ENCODE measurements at regions not wholly inside any gene's neighbourhood (a gene's known extent, or its start where the extent isn't known, plus 50 kb on each side); places are given as distances from the start of the nearest gene placed in this dataset.

DNA sequence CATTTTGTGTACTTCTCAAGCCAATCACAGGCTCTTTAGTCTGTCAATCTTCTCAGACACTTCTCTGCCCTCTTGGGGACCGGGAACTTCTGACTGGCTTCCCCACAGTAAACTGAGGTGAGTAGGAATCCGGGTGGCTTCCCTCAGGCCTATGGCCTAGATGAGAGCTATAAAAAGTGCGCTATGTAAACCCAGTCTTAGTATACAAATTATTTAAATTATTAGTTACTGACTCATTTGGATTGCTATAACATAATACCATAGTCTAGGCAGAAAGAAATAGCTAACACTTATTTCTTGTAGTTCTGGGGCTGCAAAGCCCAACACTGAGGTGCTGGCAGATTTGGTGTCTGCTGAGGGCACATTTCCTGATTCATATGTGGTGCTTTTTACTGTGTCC is 109.2 kb upstream of the MCHR2 start:
- Histone ChIP-seq H3F3A (ENCODE audit: insufficient read depth, low read length, poor library complexity, severe bottlenecking) (no peaks in the 10 kb centered on the region), H3K4me3 (ENCODE audit: low read length) (no peak overlapping the region)

GRCh38 chr6:100101644-100102043 is 107.6 kb upstream of the MCHR2 start:
- Histone ChIP-seq H3K9me3 (ENCODE audit: low read length) (no peaks in the 10 kb centered on the region), H3K27ac (ENCODE audit: low read length) (no peak overlapping the region), H3K4me2 (ENCODE audit: low read length) (no peak overlapping the region), H3K27me3 (ENCODE audit: insufficient read depth, low read depth, low read length) (no peaks in the 10 kb centered on the region), H3F3A (ENCODE audit: insufficient read depth, low read length, poor library complexity, severe bottlenecking) (no peaks in the 10 kb centered on the region), H3K9ac (ENCODE audit: low read length) (no peak overlapping the region), H3K9me2 (ENCODE audit: insufficient read depth, low read length) (no peaks in the 10 kb centered on the region), H4K20me1 (ENCODE audit: insufficient read depth) (no peaks in the 10 kb centered on the region), H3K4me3 (ENCODE audit: low read length) (no peak overlapping the region), H2AFZ (ENCODE audit: low read depth, low read length) (no peak overlapping the region), H3K36me3 (ENCODE audit: insufficient read depth, low read length) (no peaks in the 10 kb centered on the region), H3K79me2 (replicated peaks; ENCODE audit: insufficient read depth, low read length) (no peaks in the 10 kb centered on the region)
- TF ChIP-seq TAF1 (IDR thresholded peaks at IDR 0.05; ENCODE audit: low read depth), result no peak
- no peak for TF ChIP-seq REST (IDR thresholded peaks at IDR 0.05; ENCODE audit: borderline replicate concordance)
- TF ChIP-seq EP300 (conservative IDR thresholded peaks at IDR 0.05; ENCODE audit: poor library complexity, severe bottlenecking), result no peak
- TF ChIP-seq, protein P1, sequence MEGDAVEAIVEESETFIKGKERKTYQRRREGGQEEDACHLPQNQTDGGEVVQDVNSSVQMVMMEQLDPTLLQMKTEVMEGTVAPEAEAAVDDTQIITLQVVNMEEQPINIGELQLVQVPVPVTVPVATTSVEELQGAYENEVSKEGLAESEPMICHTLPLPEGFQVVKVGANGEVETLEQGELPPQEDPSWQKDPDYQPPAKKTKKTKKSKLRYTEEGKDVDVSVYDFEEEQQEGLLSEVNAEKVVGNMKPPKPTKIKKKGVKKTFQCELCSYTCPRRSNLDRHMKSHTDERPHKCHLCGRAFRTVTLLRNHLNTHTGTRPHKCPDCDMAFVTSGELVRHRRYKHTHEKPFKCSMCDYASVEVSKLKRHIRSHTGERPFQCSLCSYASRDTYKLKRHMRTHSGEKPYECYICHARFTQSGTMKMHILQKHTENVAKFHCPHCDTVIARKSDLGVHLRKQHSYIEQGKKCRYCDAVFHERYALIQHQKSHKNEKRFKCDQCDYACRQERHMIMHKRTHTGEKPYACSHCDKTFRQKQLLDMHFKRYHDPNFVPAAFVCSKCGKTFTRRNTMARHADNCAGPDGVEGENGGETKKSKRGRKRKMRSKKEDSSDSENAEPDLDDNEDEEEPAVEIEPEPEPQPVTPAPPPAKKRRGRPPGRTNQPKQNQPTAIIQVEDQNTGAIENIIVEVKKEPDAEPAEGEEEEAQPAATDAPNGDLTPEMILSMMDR (IDR thresholded peaks at IDR 0.05; ENCODE audit: poor library complexity, severe bottlenecking), result no peak
- no peak for TF ChIP-seq RAD21 (conservative IDR thresholded peaks at IDR 0.05)
- no peak for TF ChIP-seq EZH2 (IDR thresholded peaks at IDR 0.05; ENCODE audit: borderline replicate concordance, insufficient read depth, low read length, poor library complexity, severe bottlenecking)
- TF ChIP-seq POLR2AphosphoS5 (IDR thresholded peaks at IDR 0.05), result no peak
- no peak for TF ChIP-seq SMC3 (conservative IDR thresholded peaks at IDR 0.05; ENCODE audit: poor library complexity)
- TF ChIP-seq MXI1 (conservative IDR thresholded peaks at IDR 0.05; ENCODE audit: poor library complexity, severe bottlenecking), result no peak

More for the DNA sequence above, 109.2 kb upstream of the MCHR2 start:
- Histone ChIP-seq H3K9ac (ENCODE audit: low read length) (no peak overlapping the region), H3K27me3 (ENCODE audit: insufficient read depth, low read depth, low read length) (no peaks in the 10 kb centered on the region), H3K36me3 (ENCODE audit: insufficient read depth, low read length) (no peaks in the 10 kb centered on the region), H3K9me2 (ENCODE audit: insufficient read depth, low read length) (no peaks in the 10 kb centered on the region), H3K79me2 (replicated peaks; ENCODE audit: insufficient read depth, low read length) (no peaks in the 10 kb centered on the region), H4K20me1 (ENCODE audit: insufficient read depth) (no peaks in the 10 kb centered on the region), H3K4me2 (ENCODE audit: low read length) (no peak overlapping the region), H2AFZ (ENCODE audit: low read depth, low read length) (no peak overlapping the region), H3K9me3 (ENCODE audit: low read length) (no peaks in the 10 kb centered on the region), H3K27ac (ENCODE audit: low read length) (no peak overlapping the region)
- TF ChIP-seq EZH2 (IDR thresholded peaks at IDR 0.05; ENCODE audit: borderline replicate concordance, insufficient read depth, low read length, poor library complexity, severe bottlenecking) (no peak), RAD21 (conservative IDR thresholded peaks at IDR 0.05) (no peak), POLR2AphosphoS5 (IDR thresholded peaks at IDR 0.05) (no peak), MXI1 (conservative IDR thresholded peaks at IDR 0.05; ENCODE audit: poor library complexity, severe bottlenecking) (no peak), TAF1 (IDR thresholded peaks at IDR 0.05; ENCODE audit: low read depth) (no peak), EP300 (conservative IDR thresholded peaks at IDR 0.05; ENCODE audit: poor library complexity, severe bottlenecking) (no peak), SMC3 (conservative IDR thresholded peaks at IDR 0.05; ENCODE audit: poor library complexity) (no peak), REST (IDR thresholded peaks at IDR 0.05; ENCODE audit: borderline replicate concordance) (no peak)
- TF ChIP-seq, protein P1 (IDR thresholded peaks at IDR 0.05; ENCODE audit: poor library complexity, severe bottlenecking), result no peak
